DND-41 (cell line): ENCODE measurements at regions not wholly inside any gene's neighbourhood (a gene's known extent, or its start where the extent isn't known, plus 50 kb on each side); places are given as distances from the start of the nearest gene placed in this dataset.

ENCODE experiments used
- ATAC-seq: fragments of 200-7000 bp; cut with Tn5 transposase; 3 replicates; pipeline ENCODE4 v1.9.1; 2021; ENCODE audit warnings: low read depth; ENCODE audit not compliant: insufficient read depth
- DNase-seq: peaks from one replicate; pipeline ENCODE4 v3.0.0-alpha.2; 2020
- H2AFZ ChIP-seq: 2 replicates; pipeline ENCODE4 v1.6.0; 2012; ENCODE audit warnings: low read depth, low read length
- H3K27ac ChIP-seq: 2 replicates; pipeline ENCODE4 v1.5.1; 2012; ENCODE audit warnings: low read length, inconsistent platforms
- H3K27me3 ChIP-seq: fragments of 200-600 bp; sonication (generic); 2 replicates; pipeline ENCODE4 v1.6.0; 2012; ENCODE audit warnings: low read length, mild to moderate bottlenecking, inconsistent platforms; ENCODE audit not compliant: insufficient read depth, poor library complexity
- H3K36me3 ChIP-seq: 2 replicates; pipeline ENCODE4 v1.5.1; 2012; ENCODE audit warnings: low read length, inconsistent platforms; ENCODE audit not compliant: insufficient read depth
- H3K4me1 ChIP-seq: 2 replicates; pipeline ENCODE4 v1.5.1; 2012; ENCODE audit warnings: mild to moderate bottlenecking, low read length; ENCODE audit not compliant: insufficient read depth
- H3K4me2 ChIP-seq: 2 replicates; pipeline ENCODE4 v1.6.0; 2012; ENCODE audit warnings: mild to moderate bottlenecking, moderate library complexity, low read length, inconsistent platforms; ENCODE audit not compliant: insufficient read depth
- H3K4me3 ChIP-seq, 2 experiments: fragments of 200-600 bp in 1 of 2; shearing (Covaris generic) in 1 of 2; 2 replicates each; pipeline ENCODE4 v1.5.1; 2012 to 2016; ENCODE audit warnings: inconsistent platforms in 2 of 2, low read length in 2 of 2, mild to moderate bottlenecking in 2 of 2, low read depth in 1 of 2, moderate library complexity in 1 of 2
- H3K79me2 ChIP-seq: 2 replicates; pipeline ENCODE4 v1.6.0; 2012; ENCODE audit warnings: low read length, inconsistent platforms; ENCODE audit not compliant: insufficient read depth
- H3K9ac ChIP-seq: 2 replicates; pipeline ENCODE4 v1.6.0; 2012; ENCODE audit warnings: low read depth, mild to moderate bottlenecking, inconsistent platforms, low read length, moderate library complexity
- H3K9me3 ChIP-seq: 2 replicates; pipeline ENCODE4 v1.5.1; 2012; ENCODE audit warnings: low read length, moderate library complexity, mild to moderate bottlenecking, inconsistent platforms; ENCODE audit not compliant: insufficient read depth, severe bottlenecking
- H4K20me1 ChIP-seq: 2 replicates; pipeline ENCODE4 v1.6.0; 2012; ENCODE audit warnings: low read length; ENCODE audit not compliant: insufficient read depth
- CTCF ChIP-seq: IDR thresholded peaks from 2 replicates; pipeline ENCODE4 v1.5.1; 2012; ENCODE audit warnings: borderline replicate concordance, low read length, moderate library complexity, mild to moderate bottlenecking; ENCODE audit not compliant: poor library complexity, severe bottlenecking; ENCODE audit errors: extremely low read depth
- EZH2 ChIP-seq: IDR thresholded peaks from 3 replicates; pipeline ENCODE4 v1.6.1; 2012; ENCODE audit warnings: borderline replicate concordance, low read depth, mild to moderate bottlenecking, moderate library complexity, low read length, inconsistent platforms; ENCODE audit not compliant: severe bottlenecking

- H3K4me1 ChIP-seq = no peaks in the 10 kb centered on the region
- DNase-seq (no peak), ATAC-seq (no peak)
- H3K9me3 ChIP-seq = no peaks in the 10 kb centered on the region
- H3K4me2 ChIP-seq = no peak overlapping the region
- H4K20me1 ChIP-seq = no peaks in the 10 kb centered on the region
- no peak overlapping the region for H3K4me3 ChIP-seq
- H3K27me3 ChIP-seq = no peaks in the 10 kb centered on the region
- no peaks in the 10 kb centered on the region for H3K36me3 ChIP-seq
- no peak overlapping the region for H2AFZ ChIP-seq
- no peaks in the 10 kb centered on the region for H3K79me2 ChIP-seq
- no peak overlapping the region for H3K9ac ChIP-seq
- no peak overlapping the region for H3K27ac ChIP-seq
- TF ChIP-seq EZH2 (no peak), CTCF (no peak)
These were observed 209.2 kb upstream of the MAP3K1 start for GRCh38 chr5:56606192-56606591.

- H3K4me3 ChIP-seq = no peak overlapping the region
- H3K36me3 ChIP-seq = no peaks in the 10 kb centered on the region
- no peak overlapping the region for H2AFZ ChIP-seq
- no peaks in the 10 kb centered on the region for H3K9me3 ChIP-seq
- no peak overlapping the region for H3K27ac ChIP-seq
- DNase-seq = no peak
- H3K4me1 ChIP-seq = no peaks in the 10 kb centered on the region
- no peak for ATAC-seq
- no peak overlapping the region for H3K4me2 ChIP-seq
- H3K79me2 ChIP-seq = no peaks in the 10 kb centered on the region
- no peaks in the 10 kb centered on the region for H3K27me3 ChIP-seq
- TF ChIP-seq EZH2 = no peak
- no peak for TF ChIP-seq CTCF
- no peaks in the 10 kb centered on the region for H4K20me1 ChIP-seq
- no peak overlapping the region for H3K9ac ChIP-seq
These were observed 210.1 kb upstream of the MAP3K1 start for GRCh38 chr5:56605231-56605630.

- H4K20me1 ChIP-seq = no peaks in the 10 kb centered on the region
- H3K36me3 ChIP-seq = no peaks in the 10 kb centered on the region
- H3K27ac ChIP-seq = no peak overlapping the region
- no peak overlapping the region for H2AFZ ChIP-seq
- no peaks in the 10 kb centered on the region for H3K9me3 ChIP-seq
- no peaks in the 10 kb centered on the region for H3K27me3 ChIP-seq
- H3K79me2 ChIP-seq = no peaks in the 10 kb centered on the region
- H3K9ac ChIP-seq = no peak overlapping the region
- TF ChIP-seq EZH2 (no peak), CTCF (no peak)
- no peak overlapping the region for H3K4me3 ChIP-seq
- H3K4me2 ChIP-seq = no peak overlapping the region
- H3K4me1 ChIP-seq = no peaks in the 10 kb centered on the region
- ATAC-seq (no peak), DNase-seq (no peak)
These were observed 213.7 kb upstream of the MAP3K1 start for GRCh38 chr5:56601641-56602071.

GRCh38 chr5:56598941-56599340, 216.4 kb upstream of the MAP3K1 start:
- Histone ChIP-seq H3K9ac (no peak overlapping the region), H3K27ac (no peak overlapping the region), H3K27me3 (no peaks in the 10 kb centered on the region), H3K36me3 (no peaks in the 10 kb centered on the region), H3K4me2 (no peak overlapping the region), H3K79me2 (no peaks in the 10 kb centered on the region), H3K9me3 (no peaks in the 10 kb centered on the region), H4K20me1 (no peaks in the 10 kb centered on the region), H3K4me1 (no peaks in the 10 kb centered on the region), H2AFZ (no peak overlapping the region), H3K4me3 (no peak overlapping the region)
- TF ChIP-seq CTCF (no peak), EZH2 (no peak)
- DNase-seq (no peak), ATAC-seq (no peak)
